HL-60 (cell line): ENCODE measurements at regions not wholly inside any gene's neighbourhood (a gene's known extent, or its start where the extent isn't known, plus 50 kb on each side); places are given as distances from the start of the nearest gene placed in this dataset.
"Not testable (repeated sequence)": the region's sequence is repeated elsewhere in the genome, so short reads cannot be mapped to it uniquely, and the experiment has no call there.

Source experiments
- CTCF ChIP-seq: IDR thresholded peaks from one replicate; pipeline ENCODE4 v1.5.1; 2011; ENCODE audit warnings: low read length, control low read depth, inconsistent platforms; ENCODE audit not compliant: insufficient read depth
- POLR2AphosphoS5 ChIP-seq: IDR thresholded peaks from 2 replicates; pipeline ENCODE4 v1.6.1; 2012; ENCODE audit warnings: low read depth
- REST ChIP-seq: IDR thresholded peaks from 2 replicates; pipeline ENCODE4 v1.6.1; 2012; ENCODE audit warnings: low read depth; ENCODE audit not compliant: insufficient replicate concordance

- not testable (repeated sequence) for TF ChIP-seq REST, CTCF, POLR2AphosphoS5
Observed at GRCh38 chr20:40909489-40909888, 119.1 kb upstream of the TOP1 start.
